ENCODE measurements at regions not wholly inside any gene's neighbourhood (a gene's known extent, or its start where the extent isn't known, plus 50 kb on each side); places are given as distances from the start of the nearest gene placed in this dataset.

- H3K27ac ChIP-seq = no peak overlapping the region
- intact Hi-C loops (cut with DNase I; ENCODE audit: low total_unique reads) = no loop called here
- no peak for DNase-seq (ENCODE audit: low spot score in 2 of 2)
- H3K9me3 ChIP-seq = no peaks in the 10 kb centered on the region
- no peaks in the 10 kb centered on the region for H3K36me3 ChIP-seq
- no peak overlapping the region for H3K4me3 ChIP-seq
- H3K4me1 ChIP-seq = no peaks in the 10 kb centered on the region
- H3K27me3 ChIP-seq = no peaks in the 10 kb centered on the region
- TF ChIP-seq CTCF (IDR thresholded peaks at IDR 0.05) (no peak), POLR2A (IDR thresholded peaks at IDR 0.05) (no peak), POLR2AphosphoS5 (IDR thresholded peaks at IDR 0.05) (no peak)
Measured at GRCh38 chr2:101624706-101625332, 72.7 kb upstream of the MAP4K4 start.

- H3K27ac ChIP-seq = no peak overlapping the region
- no peak overlapping the region for H3K4me3 ChIP-seq
- no peak for DNase-seq (ENCODE audit: low spot score in 2 of 2)
- H3K27me3 ChIP-seq = no peaks in the 10 kb centered on the region
- H3K36me3 ChIP-seq = no peaks in the 10 kb centered on the region
- intact Hi-C loops (cut with DNase I; ENCODE audit: low total_unique reads) = no loop called here
- TF ChIP-seq CTCF (IDR thresholded peaks at IDR 0.05) = no peak
- TF ChIP-seq POLR2AphosphoS5 (IDR thresholded peaks at IDR 0.05) = no peak
- TF ChIP-seq POLR2A (IDR thresholded peaks at IDR 0.05) = no peak
- no peaks in the 10 kb centered on the region for H3K4me1 ChIP-seq
- H3K9me3 ChIP-seq = no peaks in the 10 kb centered on the region
Measured at GRCh38 chr2:101623031-101623521, 74.4 kb upstream of the MAP4K4 start.

- H3K27me3 ChIP-seq = no peaks in the 10 kb centered on the region
- intact Hi-C loops (cut with DNase I; ENCODE audit: low total_unique reads) = no loop called here
- H3K4me3 ChIP-seq = no peak overlapping the region
- no peaks in the 10 kb centered on the region for H3K9me3 ChIP-seq
- DNase-seq (ENCODE audit: low spot score in 2 of 2) = no peak
- H3K27ac ChIP-seq = no peak overlapping the region
- TF ChIP-seq CTCF (IDR thresholded peaks at IDR 0.05) (no peak), POLR2A (IDR thresholded peaks at IDR 0.05) (no peak), POLR2AphosphoS5 (IDR thresholded peaks at IDR 0.05) (no peak)
- H3K36me3 ChIP-seq = no peaks in the 10 kb centered on the region
- H3K4me1 ChIP-seq = no peaks in the 10 kb centered on the region
Measured at GRCh38 chr2:101622210-101623030, 75.1 kb upstream of the MAP4K4 start.

- no peak for DNase-seq (ENCODE audit: low spot score in 2 of 2)
- TF ChIP-seq CTCF (IDR thresholded peaks at IDR 0.05) (no peak), POLR2A (IDR thresholded peaks at IDR 0.05) (no peak), POLR2AphosphoS5 (IDR thresholded peaks at IDR 0.05) (no peak)
- Histone ChIP-seq H3K4me3 (no peak overlapping the region), H3K9me3 (no peaks in the 10 kb centered on the region), H3K27me3 (no peaks in the 10 kb centered on the region), H3K36me3 (no peaks in the 10 kb centered on the region), H3K4me1 (no peaks in the 10 kb centered on the region), H3K27ac (no peak overlapping the region)
- intact Hi-C loops (cut with DNase I; ENCODE audit: low total_unique reads) = no loop called here
Measured at GRCh38 chr2:101619191-101619591, 78.3 kb upstream of the MAP4K4 start.

GRCh38 chr2:101617796-101618195, 79.7 kb upstream of the MAP4K4 start:
- intact Hi-C loops (cut with DNase I; ENCODE audit: low total_unique reads) = no loop called here
- Histone ChIP-seq H3K4me3 (no peak overlapping the region), H3K27ac (no peak overlapping the region), H3K9me3 (no peaks in the 10 kb centered on the region), H3K36me3 (no peaks in the 10 kb centered on the region), H3K4me1 (no peaks in the 10 kb centered on the region), H3K27me3 (no peaks in the 10 kb centered on the region)
- no peak for DNase-seq (ENCODE audit: low spot score in 2 of 2)
- no peak for TF ChIP-seq CTCF (IDR thresholded peaks at IDR 0.05)
- no peak for TF ChIP-seq POLR2AphosphoS5 (IDR thresholded peaks at IDR 0.05)
- no peak for TF ChIP-seq POLR2A (IDR thresholded peaks at IDR 0.05)
